CD14-positive monocyte (primary cell): ENCODE measurements at regions not wholly inside any gene's neighbourhood (a gene's known extent, or its start where the extent isn't known, plus 50 kb on each side); places are given as distances from the start of the nearest gene placed in this dataset.

Experiments
- DNase-seq, 3 donors: peaks; one replicate each; pipeline ENCODE4 v3.0.0-alpha.2; 2011 to 2022
- H2AFZ ChIP-seq: 2 replicates; pipeline ENCODE4 v1.6.0; 2012; ENCODE audit warnings: mild to moderate bottlenecking, low read depth, low read length, inconsistent platforms; ENCODE audit not compliant: insufficient read depth, poor library complexity, severe bottlenecking
- H3K27ac ChIP-seq, 2 donors: 1 replicate in 1 of 2; 2 replicates in 1 of 2; pipeline ENCODE4 v1.5.1; 2012 to 2013; ENCODE audit warnings: low read length in 2 of 2, control low read depth in 1 of 2, inconsistent platforms in 1 of 2, low read depth in 1 of 2, mild to moderate bottlenecking in 1 of 2
- H3K27me3 ChIP-seq, 2 donors: one replicate each; pipeline versions ENCODE4 v1.6.0 to v1.6.1; 2011 to 2013; ENCODE audit warnings: low read length in 2 of 2; ENCODE audit not compliant: control insufficient read depth in 2 of 2, insufficient read depth in 2 of 2
- H3K36me3 ChIP-seq, 2 donors: replicated peaks in 1 of 2; 1 replicate in 1 of 2; 2 replicates in 1 of 2; pipeline versions ENCODE4 v1.5.1 to v1.6.1; 2012 to 2013; ENCODE audit warnings: low read length in 2 of 2, control low read depth in 1 of 2, inconsistent platforms in 1 of 2, mild to moderate bottlenecking in 1 of 2; ENCODE audit not compliant: insufficient read depth in 2 of 2, control insufficient read depth in 1 of 2
- H3K4me1 ChIP-seq, 2 donors: 1 replicate in 1 of 2; 2 replicates in 1 of 2; pipeline versions ENCODE4 v1.5.1 to v1.6.1; 2012 to 2013; ENCODE audit warnings: low read length in 2 of 2, control low read depth in 1 of 2, inconsistent platforms in 1 of 2, mild to moderate bottlenecking in 1 of 2, moderate library complexity in 1 of 2; ENCODE audit not compliant: insufficient read depth in 2 of 2, control insufficient read depth in 1 of 2
- H3K4me2 ChIP-seq: replicated peaks from 2 replicates; pipeline ENCODE3; 2012; ENCODE audit warnings: low read length, moderate library complexity, mild to moderate bottlenecking; ENCODE audit not compliant: poor library complexity, severe bottlenecking; ENCODE audit errors: extremely low read depth
- H3K4me3 ChIP-seq, 3 experiments: fragments of 200-600 bp in 1 of 3; sonication (generic) in 1 of 3; replicated peaks in 1 of 3; 1 replicate in 2 of 3; 2 replicates in 1 of 3; pipeline ENCODE4 v1.5.1; 2011 to 2013; ENCODE audit warnings: low read length in 3 of 3, mild to moderate bottlenecking in 3 of 3, control low read depth in 2 of 3, low read depth in 2 of 3, inconsistent platforms in 1 of 3, moderate library complexity in 1 of 3
- H3K79me2 ChIP-seq: 2 replicates; pipeline ENCODE4 v1.6.0; 2012; ENCODE audit warnings: mild to moderate bottlenecking, control low read depth, inconsistent platforms, low read length, moderate library complexity; ENCODE audit not compliant: insufficient read depth
- H3K9ac ChIP-seq: 2 replicates; pipeline ENCODE4 v1.6.0; 2017; ENCODE audit warnings: low read length, mild to moderate bottlenecking; ENCODE audit not compliant: insufficient read depth, poor library complexity, severe bottlenecking
- H3K9me3 ChIP-seq, 2 donors: replicated peaks in 1 of 2; 1 replicate in 1 of 2; 2 replicates in 1 of 2; pipeline versions ENCODE4 v1.5.1 to v1.6.1; 2012 to 2013; ENCODE audit warnings: low read length in 2 of 2, control low read depth in 1 of 2; ENCODE audit not compliant: control insufficient read depth in 1 of 2, insufficient read depth in 1 of 2
- H4K20me1 ChIP-seq: 2 replicates; pipeline ENCODE4 v1.6.0; 2012; ENCODE audit warnings: mild to moderate bottlenecking, low read length, control low read depth, moderate library complexity; ENCODE audit not compliant: insufficient read depth
- H3K27ac Mint-ChIP-seq, 7 donors: one replicate each; pipeline ENCODE4 v1.8.0; 2020; ENCODE audit warnings: mild to moderate bottlenecking in 7 of 7, mixed read lengths in 7 of 7, moderate library complexity in 6 of 7, inconsistent platforms in 2 of 7
- H3K27me3 Mint-ChIP-seq, 3 donors: one replicate each; pipeline ENCODE4 v1.8.0; 2021 to 2022; ENCODE audit warnings: low read depth in 3 of 3, mild to moderate bottlenecking in 3 of 3, mixed read lengths in 3 of 3, moderate library complexity in 3 of 3, inconsistent platforms in 1 of 3
- H3K36me3 Mint-ChIP-seq, 2 donors: one replicate each; pipeline ENCODE4 v1.8.0; 2020; ENCODE audit warnings: mixed read lengths in 2 of 2, inconsistent platforms in 1 of 2, mild to moderate bottlenecking in 1 of 2
- H3K4me1 Mint-ChIP-seq: one replicate; pipeline ENCODE4 v1.8.0; 2020; ENCODE audit warnings: mild to moderate bottlenecking, mixed read lengths
- H3K4me3 Mint-ChIP-seq, 2 donors: one replicate each; pipeline ENCODE4 v1.8.0; 2020; ENCODE audit warnings: mild to moderate bottlenecking in 2 of 2, mixed read lengths in 2 of 2, moderate library complexity in 1 of 2
- H3K9me3 Mint-ChIP-seq, 7 donors: one replicate each; pipeline ENCODE4 v1.8.0; 2020 to 2022; ENCODE audit warnings: mixed read lengths in 7 of 7, mild to moderate bottlenecking in 6 of 7, moderate library complexity in 6 of 7, inconsistent platforms in 2 of 7
- CTCF ChIP-seq: fragments of 200-600 bp; IDR thresholded peaks from one replicate; pipeline ENCODE4 v1.8.0; 2022; ENCODE audit warnings: antibody characterized with exemption, mild to moderate bottlenecking
- WGBS: methylation state at CpG from one replicate; pipeline ENCODE4 v1.1.5; 2013; ENCODE audit warnings: missing lambda C conversion rate; ENCODE audit not compliant: insufficient coverage; 5-methylcytosine and 5-hydroxymethylcytosine counted together
- intact Hi-C, 2 donors: fragments of 100-400 bp; cut with micrococcal nuclease; formaldehyde crosslinking; loops; one replicate each; pipeline versions ENCODE4 v1.15.0 to v1.15.1; 2023

GRCh38 chrX:88424541-88424940 lies 322.5 kb upstream of the CPXCR1 start:
- no CpG with 5 or more reads among the region's 4 CpGs for WGBS
- Histone ChIP-seq H3K27ac (no peak overlapping the region), H3K4me2 (no peak overlapping the region), H3K9ac (no peak overlapping the region), H4K20me1 (no peaks in the 10 kb centered on the region), H2AFZ (no peak overlapping the region), H3K4me3 (no peak overlapping the region), H3K4me1 (no peaks in the 10 kb centered on the region), H3K79me2 (no peaks in the 10 kb centered on the region), H3K9me3 (no peaks in the 10 kb centered on the region), H3K36me3 (no peaks in the 10 kb centered on the region), H3K27me3 (no peaks in the 10 kb centered on the region)
- H3K4me1 Mint-ChIP-seq = no peaks in the 10 kb centered on the region
- peak overlapping the region in 1 of 7 donors; percentile 2 for H3K27ac Mint-ChIP-seq
- no peak for DNase-seq
- intact Hi-C loops = no loop called here
- H3K36me3 Mint-ChIP-seq = no peaks in the 10 kb centered on the region
- H3K27me3 Mint-ChIP-seq = peaks cover 0 to 3% (median 0%) of the 10 kb centered on the region in 3 donors
- no peak overlapping the region for H3K4me3 Mint-ChIP-seq
- H3K9me3 Mint-ChIP-seq = peaks cover 0 to 3% (median 0%) of the 10 kb centered on the region in 7 donors
- no peak for TF ChIP-seq CTCF

- no peak overlapping the region for H2AFZ ChIP-seq
- no peak overlapping the region for H3K9ac ChIP-seq
- no peak for DNase-seq
- WGBS = no CpG with 5 or more reads among the region's 4 CpGs
- no peaks in the 10 kb centered on the region for H3K4me1 ChIP-seq
- Mint-ChIP-seq H3K4me3 (no peak overlapping the region), H3K36me3 (no peaks in the 10 kb centered on the region), H3K27ac (no peak overlapping the region), H3K4me1 (no peaks in the 10 kb centered on the region), H3K27me3 (peaks cover 0 to 3% (median 0%) of the 10 kb centered on the region in 3 donors), H3K9me3 (peaks cover 0 to 3% (median 0%) of the 10 kb centered on the region in 7 donors)
- H3K4me2 ChIP-seq = no peak overlapping the region
- no peak overlapping the region for H3K27ac ChIP-seq
- no peaks in the 10 kb centered on the region for H3K79me2 ChIP-seq
- intact Hi-C loops = no loop called here
- H3K27me3 ChIP-seq = no peaks in the 10 kb centered on the region
- H3K4me3 ChIP-seq = no peak overlapping the region
- H4K20me1 ChIP-seq = no peaks in the 10 kb centered on the region
- no peak for TF ChIP-seq CTCF
- no peaks in the 10 kb centered on the region for H3K36me3 ChIP-seq
- no peaks in the 10 kb centered on the region for H3K9me3 ChIP-seq
These were observed 321.3 kb upstream of the CPXCR1 start for GRCh38 chrX:88425739-88426138.
